SW480 (cell line): ENCODE measurements at regions not wholly inside any gene's neighbourhood (a gene's known extent, or its start where the extent isn't known, plus 50 kb on each side); places are given as distances from the start of the nearest gene placed in this dataset.
"Not testable (repeated sequence)": the region's sequence is repeated elsewhere in the genome, so short reads cannot be mapped to it uniquely, and the experiment has no call there.

Experiments used
- DNase-seq: peaks from one replicate; pipeline ENCODE4 v3.0.0-alpha.2; 2016; ENCODE audit warnings: low spot score

GRCh38 chr15:26125664-26126063, 262.5 kb upstream of the ATP10A start:
- DNase-seq, result no peak

GRCh38 chr15:26119322-26119721, 256.2 kb upstream of the ATP10A start:
- no peak for DNase-seq

- peak; percentile 69 for DNase-seq
These were observed 252.3 kb upstream of the ATP10A start for GRCh38 chr15:26115229-26115943.

GRCh38 chr15:26114128-26114527, 251.0 kb upstream of the ATP10A start:
- not testable (repeated sequence) for DNase-seq

- DNase-seq, result no peak
These were observed 250.2 kb upstream of the ATP10A start for GRCh38 chr15:26113296-26113695.

GRCh38 chr15:26109203-26109602, 246.1 kb upstream of the ATP10A start:
- DNase-seq, result no peak

- DNase-seq, result no peak
These were observed 243.4 kb upstream of the ATP10A start for GRCh38 chr15:26106556-26106955.

GRCh38 chr15:26103002-26103404, 239.9 kb upstream of the ATP10A start:
- DNase-seq, result peak; percentile 21

GRCh38 chr15:26102365-26102764, 239.2 kb upstream of the ATP10A start:
- DNase-seq, result no peak

GRCh38 chr15:26101443-26101842, 238.3 kb upstream of the ATP10A start:
- no peak for DNase-seq

GRCh38 chr15:26098801-26099200, 235.7 kb upstream of the ATP10A start:
- no peak for DNase-seq

GRCh38 chr15:26097216-26097615, 234.1 kb upstream of the ATP10A start:
- DNase-seq, result no peak

GRCh38 chr15:26096581-26096980, 233.5 kb upstream of the ATP10A start:
- DNase-seq, result no peak

GRCh38 chr15:26095710-26096330, 232.7 kb upstream of the ATP10A start:
- DNase-seq, result no peak

- DNase-seq, result no peak
These were observed 228.1 kb upstream of the ATP10A start for GRCh38 chr15:26091184-26091583.

- DNase-seq, result no peak
These were observed 224.8 kb upstream of the ATP10A start for GRCh38 chr15:26087881-26088280.

GRCh38 chr15:26087395-26087794, 224.3 kb upstream of the ATP10A start:
- no peak for DNase-seq

GRCh38 chr15:26084771-26085170, 221.6 kb upstream of the ATP10A start:
- DNase-seq, result no peak

- no peak for DNase-seq
These were observed 220.8 kb upstream of the ATP10A start for GRCh38 chr15:26083896-26084295.

GRCh38 chr15:26083457-26083856, 220.3 kb upstream of the ATP10A start:
- no peak for DNase-seq

GRCh38 chr15:26082221-26083109, 219.3 kb upstream of the ATP10A start:
- DNase-seq, result peak; percentile 93

GRCh38 chr15:26081758-26082220, 218.7 kb upstream of the ATP10A start:
- DNase-seq, result no peak

GRCh38 chr15:26075770-26076169, 212.6 kb upstream of the ATP10A start:
- DNase-seq, result no peak
